ENCODE measurements at regions not wholly inside any gene's neighbourhood (a gene's known extent, or its start where the extent isn't known, plus 50 kb on each side); places are given as distances from the start of the nearest gene placed in this dataset.

DNA sequence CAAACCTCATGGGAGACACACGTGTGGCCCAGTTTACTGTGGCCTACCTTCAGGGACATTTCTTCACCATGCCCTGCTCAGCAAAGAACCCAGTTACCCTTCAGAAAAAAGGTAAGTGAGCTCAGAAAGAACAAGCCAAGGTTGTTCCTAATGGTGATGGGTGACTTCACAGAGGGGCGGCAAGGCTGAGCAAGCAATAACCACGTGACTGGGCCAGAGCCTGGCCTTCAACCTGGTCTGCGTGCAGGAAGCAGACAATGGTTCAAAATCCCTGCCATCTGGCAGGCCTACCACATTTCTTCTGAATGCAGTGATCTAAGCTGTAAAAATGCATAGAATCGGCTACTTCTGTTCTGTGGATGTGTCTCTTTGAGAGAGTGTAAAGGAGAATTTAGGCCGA lies 115.5 kb upstream of the CST7 start:
- Histone ChIP-seq H4K91ac (ENCODE audit: insufficient read depth, low read depth, low read length) (no peak overlapping the region), H2BK5ac (ENCODE audit: low read depth, low read length, poor library complexity, severe bottlenecking) (no peak overlapping the region), H3K9ac (ENCODE audit: low read depth, low read length) (no peak overlapping the region), H4K5ac (ENCODE audit: low read depth, low read length) (no peak overlapping the region), H2BK15ac (ENCODE audit: low read depth, low read length) (no peak overlapping the region), H3K4me2 (ENCODE audit: low read depth, low read length) (no peak overlapping the region), H3K4me1 (ENCODE audit: control insufficient read depth, insufficient read depth, low read length) (peaks cover 5% of the 10 kb centered on the region), H4K8ac (ENCODE audit: low read depth in 2 of 2, low read length in 2 of 2) (no peak overlapping the region), H3K14ac (replicated peaks; ENCODE audit: low read depth, low read length) (no peak overlapping the region), H4K20me1 (ENCODE audit: insufficient read depth, low read length) (no peaks in the 10 kb centered on the region), H3K56ac (ENCODE audit: extremely low read depth, insufficient read depth, low read length) (no peak overlapping the region), H2AFZ (replicated peaks; ENCODE audit: low read length, poor library complexity) (no peak overlapping the region), H2BK120ac (ENCODE audit: low read depth, low read length) (no peak overlapping the region), H2AK5ac (ENCODE audit: low read depth, low read length) (no peak overlapping the region), H2BK20ac (ENCODE audit: low read depth, low read length) (no peak overlapping the region), H3K36me3 (ENCODE audit: control insufficient read depth, insufficient read depth, low read length) (no peaks in the 10 kb centered on the region), H3K79me1 (ENCODE audit: low read depth in 1 of 2, low read length in 2 of 2) (no peaks in the 10 kb centered on the region), H3K23ac (ENCODE audit: low read depth, low read length) (no peak overlapping the region), H3K4ac (ENCODE audit: low read depth, low read length) (no peak overlapping the region), H3K27ac (ENCODE audit: insufficient read depth, low read length) (no peak overlapping the region), H3K18ac (ENCODE audit: low read depth, low read length) (no peak overlapping the region), H3K27me3 (ENCODE audit: control insufficient read depth, insufficient read depth, low read length) (peaks cover 2% of the 10 kb centered on the region), H3K9me1 (ENCODE audit: insufficient read depth, low read length) (no peaks in the 10 kb centered on the region), H2AK9ac (replicated peaks; ENCODE audit: low read depth, low read length, poor library complexity) (no peak overlapping the region), H3K9me3 (ENCODE audit: control insufficient read depth, insufficient read depth, low read length) (0 out of 2 replicates have a peak, but pooled peaks cover 2% of the 10 kb centered on the region), H3K4me3 (ENCODE audit: insufficient read depth, low read depth, low read length) (no peak overlapping the region)
- intact Hi-C loops (cut with micrococcal nuclease) (no loop called here), in situ Hi-C loops (cut with MboI; ENCODE audit: low sequenced_read_pairs) (no loop called here), dilution Hi-C loops (cut with HindIII; ENCODE audit: low sequenced_read_pairs, unreplicated experiment) (no loop called here)
- no TSS peak for BruUV-seq (replicated peaks)
- ChIA-PET CTCF (no interaction called here), POLR2A (ENCODE audit: unreplicated experiment) (no interaction called here)
- no peak for ATAC-seq (ENCODE audit: low read depth)
- DNase-seq: no peak
- 61% methylated on average over 2 of the region's 6 CpGs; no CpG with 5 or more reads in 1 of the 2 experiments for WGBS, 2 experiments (ENCODE audit: extremely low coverage in 2 of 2, insufficient read length in 1 of 2)
- no peak for TF ChIP-seq RCOR1 (IDR thresholded peaks at IDR 0.05; ENCODE audit: insufficient replicate concordance, low read length)
- TF ChIP-seq MAFK (IDR thresholded peaks at IDR 0.05; ENCODE audit: low read depth, low read length): no peak
- no peak for TF ChIP-seq POLR2A (IDR thresholded peaks at IDR 0.05; ENCODE audit: low read depth, low read length)
- TF ChIP-seq MAZ (IDR thresholded peaks at IDR 0.05; ENCODE audit: borderline replicate concordance, low read depth, low read length): no peak
- TF ChIP-seq CHD1 (IDR thresholded peaks at IDR 0.05; ENCODE audit: low read depth, low read length): no peak
- TF ChIP-seq MXI1 (IDR thresholded peaks at IDR 0.05; ENCODE audit: borderline replicate concordance, low read depth, low read length): no peak
- TF ChIP-seq RAD21 (IDR thresholded peaks at IDR 0.05; ENCODE audit: low read length): no peak
